Testis (tissue), 2 donors: ENCODE measurements at regions not wholly inside any gene's neighbourhood (a gene's known extent, or its start where the extent isn't known, plus 50 kb on each side); places are given as distances from the start of the nearest gene placed in this dataset.

ENCODE experiments used
- CTCF ChIP-seq, 3 experiments: fragments of 450-650 bp in 2 of 3; fragments of 200-600 bp in 1 of 3; sonication (generic) in 1 of 3; IDR thresholded peaks; one replicate each; pipeline ENCODE4 v1.5.1; 2016 to 2019; ENCODE audit warnings: antibody characterized with exemption in 3 of 3, mild to moderate bottlenecking in 2 of 3, moderate library complexity in 1 of 3
- POLR2A ChIP-seq: fragments of 450-650 bp; IDR thresholded peaks from one replicate; pipeline ENCODE4 v1.6.1; 2017; ENCODE audit warnings: antibody characterized with exemption, mild to moderate bottlenecking, moderate library complexity

GRCh38 chr18:61967252-61967891 lies 74.6 kb upstream of the RNF152 start:
- TF ChIP-seq CTCF (IDR thresholded peaks at IDR 0.05) (no peak), POLR2A (no peak)
